HL-60 (cell line): ENCODE measurements at regions not wholly inside any gene's neighbourhood (a gene's known extent, or its start where the extent isn't known, plus 50 kb on each side); places are given as distances from the start of the nearest gene placed in this dataset.

Experiments used
- CTCF ChIP-seq: IDR thresholded peaks from one replicate; pipeline ENCODE4 v1.5.1; 2011; ENCODE audit warnings: low read length, control low read depth, inconsistent platforms; ENCODE audit not compliant: insufficient read depth
- GABPA ChIP-seq: IDR thresholded peaks from 2 replicates; pipeline ENCODE4 v1.6.1; 2012; ENCODE audit warnings: low read depth
- POLR2AphosphoS5 ChIP-seq: IDR thresholded peaks from 2 replicates; pipeline ENCODE4 v1.6.1; 2012; ENCODE audit warnings: low read depth
- SPI1 ChIP-seq: IDR thresholded peaks from 2 replicates; pipeline ENCODE4 v1.6.1; 2012; ENCODE audit warnings: low read depth, mild to moderate bottlenecking, borderline replicate concordance
- TF ChIP-seq, protein P1 (sequence below): IDR thresholded peaks from 2 replicates; pipeline ENCODE4 v1.6.1; 2012; ENCODE audit warnings: low read depth; ENCODE audit not compliant: insufficient replicate concordance

- no peak for TF ChIP-seq POLR2AphosphoS5
- no peak for TF ChIP-seq CTCF
- TF ChIP-seq, protein P1, sequence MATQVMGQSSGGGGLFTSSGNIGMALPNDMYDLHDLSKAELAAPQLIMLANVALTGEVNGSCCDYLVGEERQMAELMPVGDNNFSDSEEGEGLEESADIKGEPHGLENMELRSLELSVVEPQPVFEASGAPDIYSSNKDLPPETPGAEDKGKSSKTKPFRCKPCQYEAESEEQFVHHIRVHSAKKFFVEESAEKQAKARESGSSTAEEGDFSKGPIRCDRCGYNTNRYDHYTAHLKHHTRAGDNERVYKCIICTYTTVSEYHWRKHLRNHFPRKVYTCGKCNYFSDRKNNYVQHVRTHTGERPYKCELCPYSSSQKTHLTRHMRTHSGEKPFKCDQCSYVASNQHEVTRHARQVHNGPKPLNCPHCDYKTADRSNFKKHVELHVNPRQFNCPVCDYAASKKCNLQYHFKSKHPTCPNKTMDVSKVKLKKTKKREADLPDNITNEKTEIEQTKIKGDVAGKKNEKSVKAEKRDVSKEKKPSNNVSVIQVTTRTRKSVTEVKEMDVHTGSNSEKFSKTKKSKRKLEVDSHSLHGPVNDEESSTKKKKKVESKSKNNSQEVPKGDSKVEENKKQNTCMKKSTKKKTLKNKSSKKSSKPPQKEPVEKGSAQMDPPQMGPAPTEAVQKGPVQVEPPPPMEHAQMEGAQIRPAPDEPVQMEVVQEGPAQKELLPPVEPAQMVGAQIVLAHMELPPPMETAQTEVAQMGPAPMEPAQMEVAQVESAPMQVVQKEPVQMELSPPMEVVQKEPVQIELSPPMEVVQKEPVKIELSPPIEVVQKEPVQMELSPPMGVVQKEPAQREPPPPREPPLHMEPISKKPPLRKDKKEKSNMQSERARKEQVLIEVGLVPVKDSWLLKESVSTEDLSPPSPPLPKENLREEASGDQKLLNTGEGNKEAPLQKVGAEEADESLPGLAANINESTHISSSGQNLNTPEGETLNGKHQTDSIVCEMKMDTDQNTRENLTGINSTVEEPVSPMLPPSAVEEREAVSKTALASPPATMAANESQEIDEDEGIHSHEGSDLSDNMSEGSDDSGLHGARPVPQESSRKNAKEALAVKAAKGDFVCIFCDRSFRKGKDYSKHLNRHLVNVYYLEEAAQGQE, result no peak
- no peak for TF ChIP-seq GABPA
- no peak for TF ChIP-seq SPI1
Observed at GRCh38 chr5:68148096-68148495, 67.5 kb upstream of the PIK3R1 start.
